Middle frontal gyrus (tissue), 1 donor: ENCODE measurements at regions not wholly inside any gene's neighbourhood (a gene's known extent, or its start where the extent isn't known, plus 50 kb on each side); places are given as distances from the start of the nearest gene placed in this dataset.
"Not testable (repeated sequence)": the region's sequence is repeated elsewhere in the genome, so short reads cannot be mapped to it uniquely, and the experiment has no call there.

Source experiments
- DNase-seq: peaks from one replicate; pipeline ENCODE4 v3.0.0-alpha.2; 2015; ENCODE audit warnings: low spot score; ENCODE audit errors: extremely low spot score

- DNase-seq, result no peak
Observed at GRCh38 chr2:180699657-180700361, 280.6 kb upstream of the UBE2E3 start.

DNA sequence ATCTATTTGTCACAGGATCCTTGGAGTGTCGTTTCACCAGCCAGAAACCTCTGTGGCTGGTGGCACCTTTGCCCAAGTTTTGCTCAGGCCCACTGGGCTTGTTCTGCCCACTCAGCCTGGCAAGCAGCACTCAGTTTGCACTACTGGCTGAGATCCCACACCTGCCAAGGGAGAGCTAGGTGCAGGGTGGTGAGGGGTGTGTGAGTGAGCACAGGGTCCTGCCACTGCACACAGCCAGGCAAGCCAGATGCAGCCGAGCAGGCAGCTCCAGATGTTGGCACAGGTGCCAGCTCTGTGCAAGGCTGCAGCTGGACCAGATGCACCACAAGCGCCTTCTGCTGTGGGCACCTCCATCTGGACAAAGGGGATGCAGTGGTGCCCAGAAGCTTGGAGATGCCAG lies 281.7 kb upstream of the UBE2E3 start:
- no peak for DNase-seq

- DNase-seq, result no peak
Observed at GRCh38 chr2:180695586-180696401, 284.6 kb upstream of the UBE2E3 start.

DNA sequence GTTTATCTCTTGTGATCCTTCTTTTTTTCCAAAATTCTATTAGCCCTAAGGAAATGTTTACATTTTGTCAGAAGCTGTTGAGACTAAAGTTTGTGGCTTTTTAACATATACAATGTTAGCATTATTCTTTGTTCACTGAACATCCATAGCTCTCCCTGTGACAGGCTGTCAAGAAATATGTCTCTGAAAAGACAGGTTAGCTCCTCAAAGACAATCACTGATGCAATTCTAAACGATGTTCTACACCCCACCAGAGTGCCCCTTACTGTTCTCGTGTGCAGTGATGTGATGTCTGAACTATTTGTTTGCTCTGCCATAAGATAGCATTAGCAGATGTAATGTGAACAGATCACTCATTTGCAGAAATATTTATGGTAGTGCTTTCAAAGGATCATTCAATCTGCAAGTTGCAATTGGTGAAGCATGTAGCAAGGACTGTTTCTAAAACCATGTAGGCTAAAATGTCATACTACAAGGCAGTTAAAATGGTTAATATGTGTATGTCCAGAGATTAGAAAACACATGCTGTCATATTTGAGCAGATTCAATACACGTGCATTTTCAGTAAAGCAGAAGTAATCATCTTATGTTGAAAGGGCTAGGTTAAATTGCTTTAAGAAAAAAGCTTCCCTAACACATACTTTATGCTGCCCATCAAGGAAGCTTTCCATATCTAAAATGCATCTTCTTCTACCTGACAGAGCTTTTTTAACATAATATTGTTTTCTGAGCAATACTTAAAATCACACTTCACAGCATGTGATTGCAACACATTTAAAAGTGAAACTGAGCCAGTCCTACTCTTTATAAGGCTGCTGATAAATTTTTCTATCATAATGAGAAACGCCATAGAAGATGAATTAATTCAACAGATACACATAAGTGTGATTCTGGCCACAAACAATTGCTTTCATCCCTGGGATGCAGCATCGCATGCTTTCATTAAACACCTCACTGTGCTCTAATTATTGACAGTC lies 285.7 kb upstream of the UBE2E3 start:
- no peak for DNase-seq

- DNase-seq, result no peak
Observed at GRCh38 chr2:180692322-180692721, 288.1 kb upstream of the UBE2E3 start.

GRCh38 chr2:180691855-180692223 lies 288.6 kb upstream of the UBE2E3 start:
- not testable (repeated sequence) for DNase-seq

GRCh38 chr2:180691186-180691854 lies 289.1 kb upstream of the UBE2E3 start:
- not testable (repeated sequence) for DNase-seq

GRCh38 chr2:180690611-180691010 lies 289.8 kb upstream of the UBE2E3 start:
- no peak for DNase-seq

DNA sequence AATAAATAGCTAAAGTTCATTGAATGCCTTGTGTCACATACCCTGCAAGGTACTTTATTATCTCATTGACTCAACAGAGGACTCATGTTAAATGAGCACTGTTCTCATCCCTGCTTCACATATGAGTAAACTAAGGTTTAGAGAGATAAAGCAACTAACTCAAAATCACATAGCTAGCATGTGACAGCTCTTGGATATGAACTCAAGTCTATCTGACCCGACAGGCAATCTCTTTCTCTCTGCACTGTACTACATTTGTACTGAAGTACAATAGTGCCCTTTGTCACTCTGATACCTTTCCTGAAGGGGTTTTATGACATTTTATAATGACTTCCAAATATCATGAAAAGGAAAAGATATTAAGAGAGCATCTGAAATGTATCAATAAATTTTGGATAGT lies 297.5 kb upstream of the UBE2E3 start:
- DNase-seq, result no peak

DNA sequence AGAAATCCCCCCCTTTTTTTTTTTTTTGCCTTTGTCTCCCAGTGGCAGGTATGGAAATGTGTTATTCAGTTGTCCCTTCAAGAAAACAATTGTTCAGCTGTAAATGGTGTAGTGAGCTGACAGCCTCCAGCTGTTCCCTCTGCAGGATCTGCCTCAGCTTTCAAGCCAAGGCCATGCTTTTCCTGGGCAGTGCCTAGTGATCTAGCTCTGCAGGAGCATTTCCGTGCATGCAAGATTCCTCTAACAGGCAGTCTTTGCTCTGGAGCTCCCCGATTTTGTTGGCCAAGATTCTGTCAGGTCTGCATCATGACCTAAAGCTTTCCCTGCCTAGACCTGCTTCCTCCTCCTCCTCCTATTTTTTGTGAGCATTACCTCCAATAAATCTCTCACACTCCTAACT lies 300.7 kb upstream of the UBE2E3 start:
- no peak for DNase-seq

- no peak for DNase-seq
Observed at GRCh38 chr2:180678625-180678972, 301.8 kb upstream of the UBE2E3 start.

DNA sequence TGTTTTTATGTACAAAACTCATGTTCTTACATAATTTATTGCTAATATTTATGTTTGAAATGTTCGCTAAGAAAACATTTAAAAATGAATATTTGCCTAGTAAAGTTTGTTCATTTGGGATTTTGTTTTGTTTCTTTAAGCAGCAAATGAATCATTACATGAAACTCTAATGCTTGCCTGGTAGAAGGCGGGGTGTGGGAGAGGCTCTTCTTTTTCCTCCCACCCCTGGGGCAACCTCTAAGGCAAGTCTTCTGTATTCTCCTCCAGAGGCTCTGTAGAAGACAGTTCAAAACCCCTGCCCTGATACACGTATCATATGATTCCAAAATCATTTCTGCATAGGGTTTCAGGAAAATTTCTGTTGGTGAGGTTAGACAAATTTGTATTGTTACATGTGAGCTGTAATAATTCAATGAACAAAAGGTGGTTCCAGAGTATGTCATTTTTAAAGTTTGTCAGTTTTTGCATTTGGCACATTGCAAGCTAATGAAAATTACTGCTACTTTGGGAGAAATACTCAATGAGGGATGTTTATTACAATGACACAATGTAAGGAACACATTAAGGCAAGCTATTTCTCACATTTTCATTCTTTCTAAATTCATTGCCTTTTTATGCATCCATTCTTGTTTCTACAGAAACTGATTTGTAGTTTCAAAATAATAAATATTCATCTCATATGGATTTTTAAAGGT lies 302.3 kb upstream of the UBE2E3 start:
- DNase-seq, result no peak

DNA sequence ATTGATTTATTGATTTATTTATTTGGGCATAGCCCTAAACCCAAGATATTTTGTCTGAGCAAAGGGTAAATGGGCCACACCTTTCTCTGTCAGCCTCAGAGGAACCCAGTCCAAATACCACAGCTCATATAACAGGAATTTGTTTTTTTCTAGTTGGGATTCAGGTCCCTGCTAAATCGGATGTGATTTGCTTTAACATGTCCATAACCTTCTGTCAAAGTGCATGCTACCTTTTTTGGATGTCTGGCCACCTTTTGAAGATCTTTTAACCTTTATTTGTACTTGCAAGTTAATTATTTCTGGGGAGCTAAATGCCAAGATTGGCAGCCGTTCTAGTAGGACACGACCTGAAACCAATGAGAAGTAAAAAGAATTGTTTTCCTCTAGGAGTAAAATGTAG lies 303.2 kb upstream of the UBE2E3 start:
- no peak for DNase-seq

- DNase-seq, result no peak
Observed at GRCh38 chr2:180676520-180677025, 303.8 kb upstream of the UBE2E3 start.

DNA sequence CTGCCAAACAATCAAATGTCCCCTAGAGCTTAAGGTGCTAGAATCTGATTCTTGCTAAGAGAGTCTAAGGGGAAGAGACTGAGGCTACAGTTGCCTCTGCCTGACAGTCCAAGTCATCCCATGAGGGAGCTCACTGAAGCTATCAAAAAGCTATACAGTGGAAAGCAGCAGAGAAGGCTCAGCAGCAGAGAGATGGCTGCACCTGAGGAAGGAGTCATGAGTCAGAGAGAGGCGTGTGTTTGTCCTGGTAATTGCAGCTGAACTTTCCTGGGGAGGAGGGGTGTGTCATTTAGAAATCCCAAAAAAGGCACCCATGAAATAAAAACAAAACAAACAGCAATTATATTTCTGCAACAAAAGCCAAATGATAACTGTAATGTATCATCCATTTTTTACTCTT lies 305.2 kb upstream of the UBE2E3 start:
- no peak for DNase-seq

DNA sequence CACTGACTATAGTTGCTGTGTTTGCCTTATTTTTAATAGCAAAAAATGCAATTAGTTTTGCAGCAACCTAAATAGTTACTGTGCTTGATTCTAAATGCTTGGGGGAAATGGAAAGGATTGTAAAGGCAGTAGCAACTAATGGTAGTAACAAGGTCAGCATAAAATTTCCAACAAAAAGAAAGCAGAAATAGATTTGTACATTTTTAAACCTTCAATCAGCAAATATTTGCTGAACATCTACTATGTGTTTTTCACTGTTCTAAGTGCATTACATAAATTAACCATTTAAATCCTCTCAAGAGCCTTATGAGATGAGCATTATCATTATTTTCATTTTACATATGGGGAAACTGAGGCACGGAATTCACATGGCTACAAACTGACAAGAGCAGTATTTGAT lies 308.0 kb upstream of the UBE2E3 start:
- no peak for DNase-seq

GRCh38 chr2:180670302-180671003 lies 310.0 kb upstream of the UBE2E3 start:
- no peak for DNase-seq

GRCh38 chr2:180669016-180669415 lies 311.4 kb upstream of the UBE2E3 start:
- DNase-seq, result no peak

- peak; percentile 49 for DNase-seq
Observed at GRCh38 chr2:180664507-180664906, 315.9 kb upstream of the UBE2E3 start.

DNA sequence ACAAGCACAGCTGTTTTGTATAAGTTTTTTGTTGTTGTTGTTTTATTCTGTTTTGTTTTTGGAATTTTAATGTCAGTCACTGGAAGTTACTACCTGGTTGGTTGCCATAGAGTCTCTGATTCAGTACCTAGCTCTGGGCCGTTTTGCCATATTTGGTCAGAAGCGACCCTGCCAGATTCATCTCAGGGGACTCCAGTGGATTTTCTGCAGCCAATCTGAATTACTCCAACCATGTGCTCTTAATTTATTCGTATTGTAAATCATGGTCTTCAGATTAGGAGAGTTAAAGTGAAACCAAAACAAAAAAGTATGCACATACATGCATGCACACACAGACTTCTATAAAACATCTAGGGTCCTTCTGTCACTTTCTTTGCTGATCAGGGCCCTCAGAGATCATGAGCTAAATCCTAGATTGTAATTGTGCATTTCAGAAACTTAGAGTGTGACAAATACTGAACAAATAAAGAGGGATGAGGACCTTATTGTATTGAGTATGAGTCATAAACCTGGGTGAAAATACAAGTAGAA lies 317.4 kb upstream of the UBE2E3 start:
- DNase-seq, result no peak
